ENCODE measurements at regions not wholly inside any gene's neighbourhood (a gene's known extent, or its start where the extent isn't known, plus 50 kb on each side); places are given as distances from the start of the nearest gene placed in this dataset.

- POLR2A ChIA-PET, result no interaction called here
- DNase-seq (ENCODE audit: low read depth, low spot score) (no peak), ATAC-seq (no peak)
- Histone ChIP-seq H3K9ac (ENCODE audit: low read length) (no peak overlapping the region), H3K9me2 (ENCODE audit: insufficient read depth) (no peaks in the 10 kb centered on the region), H3K4me1 (ENCODE audit: control insufficient read depth in 1 of 2, insufficient read depth in 2 of 2, low read length in 2 of 2) (no peaks in the 10 kb centered on the region), H3K4me2 (ENCODE audit: low read length) (no peak overlapping the region), H3K27ac (ENCODE audit: low read depth, low read length) (no peak overlapping the region), H3K4me3 (replicated peaks in 1 of 2; ENCODE audit: low read depth in 1 of 2, low read length in 2 of 2) (no peak overlapping the region), H4K20me1 (ENCODE audit: insufficient read depth) (no peaks in the 10 kb centered on the region), H2AFZ (ENCODE audit: low read depth, low read length, poor library complexity, severe bottlenecking) (no peak overlapping the region), H3K79me2 (ENCODE audit: insufficient read depth, low read length) (no peaks in the 10 kb centered on the region), H3K27me3 (ENCODE audit: insufficient read depth, low read length) (no peaks in the 10 kb centered on the region), H3K36me3 (ENCODE audit: control insufficient read depth in 1 of 2, insufficient read depth in 2 of 2, low read length in 2 of 2) (no peaks in the 10 kb centered on the region), H3K9me3 (ENCODE audit: control insufficient read depth in 1 of 2, insufficient read depth in 1 of 2, low read depth in 1 of 2, low read length in 2 of 2) (no peaks in the 10 kb centered on the region)
- BruUV-seq (replicated peaks), result no TSS peak
- TF ChIP-seq SIN3A (IDR thresholded peaks at IDR 0.05; ENCODE audit: low read depth), result no peak
- TF ChIP-seq SP1 (IDR thresholded peaks at IDR 0.05; ENCODE audit: low read depth), result no peak
- TF ChIP-seq CBX3 (IDR thresholded peaks at IDR 0.05; ENCODE audit: low read depth), result no peak
- no peak for TF ChIP-seq YY1 (IDR thresholded peaks at IDR 0.05; ENCODE audit: extremely low read depth, insufficient replicate concordance, low read depth, low read length)
- no peak for TF ChIP-seq POLR2A (IDR thresholded peaks at IDR 0.05; ENCODE audit: borderline replicate concordance, extremely low read depth, insufficient read depth, insufficient read length)
- no peak for TF ChIP-seq ZFX (IDR thresholded peaks at IDR 0.05)
- no peak for TF ChIP-seq EZH2 (IDR thresholded peaks at IDR 0.05)
- no peak for TF ChIP-seq CTCF (IDR thresholded peaks at IDR 0.05 in 2 of 3, conservative IDR thresholded peaks at IDR 0.05 in 1 of 3; ENCODE audit: borderline replicate concordance in 1 of 3, insufficient read depth in 1 of 3, low read depth in 2 of 3, low read length in 2 of 3)
- TF ChIP-seq MAX (IDR thresholded peaks at IDR 0.05), result no peak
- no peak for TF ChIP-seq ELF1 (IDR thresholded peaks at IDR 0.05; ENCODE audit: borderline replicate concordance, low read depth)
- TF ChIP-seq EGR1 (IDR thresholded peaks at IDR 0.05; ENCODE audit: low read depth), result no peak
- TF ChIP-seq CEBPB (IDR thresholded peaks at IDR 0.05; ENCODE audit: low read depth), result no peak
- intact Hi-C loops (cut with micrococcal nuclease), result no loop called here
- CTCF ChIA-PET, result no interaction called here
- RAD21 ChIA-PET (ENCODE audit: low non-redundant PET in 1 of 2, low total read pairs in 2 of 2, uncharacterized antibody in 2 of 2, unreplicated experiment in 2 of 2), result no interaction called here
Observed at GRCh38 chr4:100834616-100835015, 316.8 kb upstream of the EMCN start.
